B cell (primary cell): ENCODE measurements at regions not wholly inside any gene's neighbourhood (a gene's known extent, or its start where the extent isn't known, plus 50 kb on each side); places are given as distances from the start of the nearest gene placed in this dataset.

Source experiments
- EZH2 ChIP-seq: IDR thresholded peaks from 2 replicates; pipeline ENCODE4 v1.6.1; 2012; ENCODE audit warnings: borderline replicate concordance, low read depth, mild to moderate bottlenecking, moderate library complexity, low read length; ENCODE audit not compliant: insufficient read depth, poor library complexity, severe bottlenecking
- TF ChIP-seq, protein P1 (sequence below): fragments of 200-600 bp; IDR thresholded peaks from one replicate; pipeline ENCODE4 v1.8.0; 2022; ENCODE audit warnings: antibody characterized with exemption, mild to moderate bottlenecking

DNA sequence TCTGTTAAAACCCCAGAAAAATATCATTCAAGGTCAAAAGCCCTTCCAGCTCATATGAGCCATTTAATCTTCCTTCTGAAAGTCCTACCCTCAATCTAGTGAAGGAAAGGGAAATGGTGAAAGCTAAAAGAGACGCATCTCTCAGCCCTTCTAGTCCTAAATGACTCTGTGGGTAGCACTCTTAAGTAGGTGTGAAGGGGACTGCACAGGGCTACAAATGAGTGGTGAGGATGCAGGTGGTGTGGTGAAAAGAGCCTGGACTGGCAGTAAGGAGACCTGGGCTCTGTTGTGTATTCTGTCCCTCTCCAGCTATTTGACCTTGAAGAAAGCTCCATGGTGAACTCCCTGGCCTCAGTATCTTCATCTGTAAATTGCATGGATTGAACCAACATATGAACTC is 671.8 kb upstream of the DIPK2B start:
- TF ChIP-seq, protein P1, sequence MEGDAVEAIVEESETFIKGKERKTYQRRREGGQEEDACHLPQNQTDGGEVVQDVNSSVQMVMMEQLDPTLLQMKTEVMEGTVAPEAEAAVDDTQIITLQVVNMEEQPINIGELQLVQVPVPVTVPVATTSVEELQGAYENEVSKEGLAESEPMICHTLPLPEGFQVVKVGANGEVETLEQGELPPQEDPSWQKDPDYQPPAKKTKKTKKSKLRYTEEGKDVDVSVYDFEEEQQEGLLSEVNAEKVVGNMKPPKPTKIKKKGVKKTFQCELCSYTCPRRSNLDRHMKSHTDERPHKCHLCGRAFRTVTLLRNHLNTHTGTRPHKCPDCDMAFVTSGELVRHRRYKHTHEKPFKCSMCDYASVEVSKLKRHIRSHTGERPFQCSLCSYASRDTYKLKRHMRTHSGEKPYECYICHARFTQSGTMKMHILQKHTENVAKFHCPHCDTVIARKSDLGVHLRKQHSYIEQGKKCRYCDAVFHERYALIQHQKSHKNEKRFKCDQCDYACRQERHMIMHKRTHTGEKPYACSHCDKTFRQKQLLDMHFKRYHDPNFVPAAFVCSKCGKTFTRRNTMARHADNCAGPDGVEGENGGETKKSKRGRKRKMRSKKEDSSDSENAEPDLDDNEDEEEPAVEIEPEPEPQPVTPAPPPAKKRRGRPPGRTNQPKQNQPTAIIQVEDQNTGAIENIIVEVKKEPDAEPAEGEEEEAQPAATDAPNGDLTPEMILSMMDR: no peak
- no peak for TF ChIP-seq EZH2
